IMR-90 (cell line): ENCODE measurements at regions not wholly inside any gene's neighbourhood (a gene's known extent, or its start where the extent isn't known, plus 50 kb on each side); places are given as distances from the start of the nearest gene placed in this dataset.

ENCODE experiments used
- ATAC-seq: fragments of 200-7000 bp; cut with Tn5 transposase; 2 replicates; pipeline ENCODE4 v1.9.1; 2020; ENCODE audit warnings: low read depth, mild to moderate bottlenecking, moderate library complexity
- BruUV-seq: library from RNA; stranded (reverse); fragments of 400-500 nt; replicated peaks from 2 replicates; lab custom pipeline; 2021; lab: Mats Ljungman, UMichigan
- CTCF ChIA-PET: fragments of 300-600 bp; formaldehyde crosslinking; extraction: SDS; loops from one replicate; lab custom pipeline; 2021; ENCODE audit warnings: antibody characterized with exemption; lab: Yijun Ruan, JAX
- POLR2A ChIA-PET: fragments of 300-600 bp; sonication (Branson Sonifier 250); formaldehyde crosslinking; loops from one replicate; lab custom pipeline; 2022; ENCODE audit warnings: antibody characterized with exemption; ENCODE audit not compliant: unreplicated experiment; lab: Charles Lee
- DNase-seq: peaks from one replicate; pipeline ENCODE4 v3.0.0; 2013
- H2AFZ ChIP-seq: replicated peaks from 2 replicates; pipeline ENCODE3; 2013; ENCODE audit warnings: low read length, mild to moderate bottlenecking; ENCODE audit not compliant: poor library complexity
- H2AK5ac ChIP-seq: 2 replicates; pipeline ENCODE4 v1.6.1; 2013; ENCODE audit warnings: low read depth, low read length, inconsistent platforms
- H2AK9ac ChIP-seq: replicated peaks from 2 replicates; pipeline ENCODE3; 2013; ENCODE audit warnings: mild to moderate bottlenecking, low read depth, low read length, moderate library complexity; ENCODE audit not compliant: poor library complexity
- H2BK120ac ChIP-seq: 2 replicates; pipeline ENCODE4 v1.6.1; 2013; ENCODE audit warnings: low read depth, low read length, inconsistent platforms
- H2BK15ac ChIP-seq: 3 replicates; pipeline ENCODE4 v1.6.1; 2013; ENCODE audit warnings: low read depth, low read length, inconsistent platforms
- H2BK20ac ChIP-seq: 2 replicates; pipeline ENCODE4 v1.6.1; 2013; ENCODE audit warnings: low read depth, mild to moderate bottlenecking, inconsistent platforms, low read length, moderate library complexity
- H2BK5ac ChIP-seq: 2 replicates; pipeline ENCODE4 v1.6.1; 2013; ENCODE audit warnings: mild to moderate bottlenecking, low read depth, low read length, inconsistent platforms; ENCODE audit not compliant: poor library complexity, severe bottlenecking
- H3K14ac ChIP-seq: replicated peaks from 2 replicates; pipeline ENCODE4 v1.6.1; 2013; ENCODE audit warnings: low read depth, low read length, inconsistent platforms
- H3K18ac ChIP-seq: 2 replicates; pipeline ENCODE4 v1.6.1; 2013; ENCODE audit warnings: low read depth, low read length, control low read depth
- H3K23ac ChIP-seq: 2 replicates; pipeline ENCODE4 v1.6.1; 2013; ENCODE audit warnings: low read depth, low read length, inconsistent platforms
- H3K27ac ChIP-seq: 2 replicates; pipeline ENCODE4 v1.5.1; 2013; ENCODE audit warnings: mild to moderate bottlenecking, control low read depth, low read length; ENCODE audit not compliant: insufficient read depth
- H3K27me3 ChIP-seq: 2 replicates; pipeline ENCODE4 v1.6.1; 2013; ENCODE audit warnings: low read length; ENCODE audit not compliant: control insufficient read depth, insufficient read depth
- H3K36me3 ChIP-seq: 2 replicates; pipeline ENCODE4 v1.6.1; 2013; ENCODE audit warnings: low read length, mixed read lengths; ENCODE audit not compliant: control insufficient read depth, insufficient read depth
- H3K4ac ChIP-seq: 2 replicates; pipeline ENCODE4 v1.6.1; 2013; ENCODE audit warnings: low read depth, low read length, inconsistent platforms
- H3K4me1 ChIP-seq: 2 replicates; pipeline ENCODE4 v1.6.1; 2013; ENCODE audit warnings: low read length, mixed read lengths; ENCODE audit not compliant: control insufficient read depth, insufficient read depth
- H3K4me2 ChIP-seq: 2 replicates; pipeline ENCODE4 v1.6.1; 2013; ENCODE audit warnings: low read depth, mild to moderate bottlenecking, control low read depth, low read length, moderate library complexity
- H3K4me3 ChIP-seq: 2 replicates; pipeline ENCODE4 v1.5.1; 2013; ENCODE audit warnings: low read depth, mild to moderate bottlenecking, control low read depth, low read length, moderate library complexity; ENCODE audit not compliant: insufficient read depth
- H3K56ac ChIP-seq: 2 replicates; pipeline ENCODE4 v1.6.1; 2013; ENCODE audit warnings: low read length, inconsistent platforms; ENCODE audit not compliant: insufficient read depth; ENCODE audit errors: extremely low read depth
- H3K79me1 ChIP-seq, 2 experiments: 2 replicates each; pipeline ENCODE4 v1.6.1; 2013; ENCODE audit warnings: low read length in 2 of 2, inconsistent platforms in 1 of 2, low read depth in 1 of 2
- H3K9ac ChIP-seq: 2 replicates; pipeline ENCODE4 v1.6.1; 2013; ENCODE audit warnings: low read depth, low read length, control low read depth
- H3K9me1 ChIP-seq: 2 replicates; pipeline ENCODE4 v1.6.1; 2013; ENCODE audit warnings: low read length, inconsistent platforms; ENCODE audit not compliant: insufficient read depth
- H3K9me3 ChIP-seq: 2 replicates; pipeline ENCODE4 v1.6.1; 2013; ENCODE audit warnings: low read length; ENCODE audit not compliant: control insufficient read depth, insufficient read depth
- H4K20me1 ChIP-seq: 2 replicates; pipeline ENCODE4 v1.6.1; 2013; ENCODE audit warnings: low read length, inconsistent platforms; ENCODE audit not compliant: insufficient read depth
- H4K5ac ChIP-seq: 2 replicates; pipeline ENCODE4 v1.6.1; 2013; ENCODE audit warnings: mild to moderate bottlenecking, low read depth, low read length, control low read depth
- H4K8ac ChIP-seq, 2 experiments: 2 replicates each; pipeline ENCODE4 v1.6.1; 2013; ENCODE audit warnings: low read depth in 2 of 2, low read length in 2 of 2, control low read depth in 1 of 2, inconsistent platforms in 1 of 2
- H4K91ac ChIP-seq: 2 replicates; pipeline ENCODE4 v1.6.1; 2013; ENCODE audit warnings: low read depth, low read length, inconsistent platforms; ENCODE audit not compliant: insufficient read depth
- BHLHE40 ChIP-seq: fragments of 150-350 bp; IDR thresholded peaks from 2 replicates; pipeline ENCODE4 v1.6.1; 2016; ENCODE audit warnings: mild to moderate bottlenecking, low read depth, low read length
- CTCF ChIP-seq: conservative IDR thresholded peaks from 2 replicates; pipeline ENCODE4 v1.5.1; 2012; ENCODE audit warnings: mild to moderate bottlenecking, low read depth, low read length, improper control_type of control experiment
- MXI1 ChIP-seq: IDR thresholded peaks from 2 replicates; pipeline ENCODE4 v1.6.1; 2012; ENCODE audit warnings: low read depth, mild to moderate bottlenecking, low read length, moderate library complexity, borderline replicate concordance
- RAD21 ChIP-seq: IDR thresholded peaks from 2 replicates; pipeline ENCODE4 v1.6.1; 2012; ENCODE audit warnings: low read length, improper control_type of control experiment
- SMC3 ChIP-seq: fragments of 150-350 bp; IDR thresholded peaks from 2 replicates; pipeline ENCODE4 v1.6.1; 2016; ENCODE audit warnings: low read depth, mild to moderate bottlenecking, antibody characterized with exemption, low read length, moderate library complexity
- WGBS, 2 experiments: methylation state at CpG; one replicate each; pipeline versions ENCODE4 v1.1.5 to v1.1.7; 2013; ENCODE audit warnings: missing lambda C conversion rate in 2 of 2; ENCODE audit not compliant: insufficient read length in 1 of 2; ENCODE audit errors: extremely low coverage in 2 of 2; 5-methylcytosine and 5-hydroxymethylcytosine counted together
- dilution Hi-C: fragments of 300-500 bp; cut with HindIII; formaldehyde crosslinking; loops from one replicate; pipeline ENCODE4 v1.14.3; 2018; ENCODE audit warnings: low sequenced_read_pairs; ENCODE audit not compliant: unreplicated experiment
- in situ Hi-C: fragments of 300-500 bp; cut with MboI; formaldehyde crosslinking; loops from 3 replicates; pipeline ENCODE4 v1.14.3; 2019; ENCODE audit warnings: low sequenced_read_pairs, inconsistent platforms, mixed read lengths
- intact Hi-C: fragments of 100-400 bp; cut with micrococcal nuclease; formaldehyde crosslinking; loops from 2 replicates; pipeline ENCODE4 v1.10.0; 2022

DNA sequence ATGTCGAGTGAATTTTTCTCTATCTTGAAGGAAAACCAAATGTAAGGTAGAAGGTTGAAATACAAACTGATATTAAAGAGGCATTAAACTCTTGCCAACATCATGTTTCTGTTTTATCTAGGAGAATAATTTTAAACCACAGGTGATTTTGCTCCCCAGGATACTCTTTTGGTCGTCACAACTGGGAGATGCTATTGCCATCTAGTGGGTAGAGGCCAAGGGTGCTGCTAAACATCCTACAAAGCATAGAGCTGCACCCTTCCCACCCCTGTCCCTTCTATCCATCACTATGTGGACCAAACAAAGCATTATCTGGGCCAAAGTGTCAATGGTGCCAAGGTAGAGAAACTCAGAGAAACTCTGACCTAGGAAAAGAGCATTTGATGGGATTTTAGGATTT, 154.6 kb upstream of the MAGEB2 start:
- H3K4me3 ChIP-seq: no peak overlapping the region
- H3K4me1 ChIP-seq: no peaks in the 10 kb centered on the region
- H2AFZ ChIP-seq: no peak overlapping the region
- no peak overlapping the region for H4K8ac ChIP-seq
- dilution Hi-C loops (no loop called here), in situ Hi-C loops (loop anchor here (25.0 kb wide), 1 partner anchor 1473 kb away; the partner anchor contains the start of gene IL1RAPL1), intact Hi-C loops (loop anchor here (5.0 kb wide), 1 partner anchor 1473 kb away; the partner anchor contains the start of gene IL1RAPL1)
- no peak overlapping the region for H2BK15ac ChIP-seq
- H2BK20ac ChIP-seq: no peak overlapping the region
- peak; percentile 52 for TF ChIP-seq CTCF
- peak; percentile 30; the same call in 1 of the 2 replicates for TF ChIP-seq SMC3
- TF ChIP-seq BHLHE40: no peak
- TF ChIP-seq RAD21: peak; percentile 60
- TF ChIP-seq MXI1: no peak
- H4K91ac ChIP-seq: no peak overlapping the region
- no peak overlapping the region for H3K18ac ChIP-seq
- H3K36me3 ChIP-seq: no peaks in the 10 kb centered on the region
- WGBS, 2 experiments: no CpG with 5 or more reads among the region's 2 CpGs
- no peak overlapping the region for H3K9ac ChIP-seq
- H4K20me1 ChIP-seq: no peaks in the 10 kb centered on the region
- no peak overlapping the region for H4K5ac ChIP-seq
- H3K4ac ChIP-seq: no peak overlapping the region
- no peak overlapping the region for H2AK9ac ChIP-seq
- ATAC-seq (peak; percentile 72; the same call in 1 of the 2 replicates), DNase-seq (peak; percentile 21)
- no peak overlapping the region for H3K27ac ChIP-seq
- H3K9me1 ChIP-seq: no peaks in the 10 kb centered on the region
- BruUV-seq: no TSS peak
- no peak overlapping the region for H3K56ac ChIP-seq
- no peaks in the 10 kb centered on the region for H3K79me1 ChIP-seq
- H3K4me2 ChIP-seq: no peak overlapping the region
- no peak overlapping the region for H3K14ac ChIP-seq
- no peak overlapping the region for H2BK5ac ChIP-seq
- H3K23ac ChIP-seq: no peak overlapping the region
- CTCF ChIA-PET: interaction anchor here (0.5 to 0.6 kb wide), 2 partner anchors 520 to 834 kb away, joined by 3 read pairs; no protein-coding TSS in a partner anchor
- no peak overlapping the region for H2AK5ac ChIP-seq
- no peaks in the 10 kb centered on the region for H3K27me3 ChIP-seq
- no peaks in the 10 kb centered on the region for H3K9me3 ChIP-seq
- H2BK120ac ChIP-seq: peak overlapping the region; percentile 35; the same call in 1 of the 2 replicates
- POLR2A ChIA-PET: no interaction called here
